ENCODE measurements at regions not wholly inside any gene's neighbourhood (a gene's known extent, or its start where the extent isn't known, plus 50 kb on each side); places are given as distances from the start of the nearest gene placed in this dataset.
A peak's percentile ranks its signal among the peaks of the same experiment; 100 is the strongest.

- no peak for DNase-seq
Measured at GRCh38 chr7:17689361-17689902, 250.9 kb downstream of the SNX13 start.

GRCh38 chr7:17690030-17690429 lies 250.3 kb downstream of the SNX13 start:
- H3K36me3 ChIP-seq = no peaks in the 10 kb centered on the region
- TF ChIP-seq, protein P1, sequence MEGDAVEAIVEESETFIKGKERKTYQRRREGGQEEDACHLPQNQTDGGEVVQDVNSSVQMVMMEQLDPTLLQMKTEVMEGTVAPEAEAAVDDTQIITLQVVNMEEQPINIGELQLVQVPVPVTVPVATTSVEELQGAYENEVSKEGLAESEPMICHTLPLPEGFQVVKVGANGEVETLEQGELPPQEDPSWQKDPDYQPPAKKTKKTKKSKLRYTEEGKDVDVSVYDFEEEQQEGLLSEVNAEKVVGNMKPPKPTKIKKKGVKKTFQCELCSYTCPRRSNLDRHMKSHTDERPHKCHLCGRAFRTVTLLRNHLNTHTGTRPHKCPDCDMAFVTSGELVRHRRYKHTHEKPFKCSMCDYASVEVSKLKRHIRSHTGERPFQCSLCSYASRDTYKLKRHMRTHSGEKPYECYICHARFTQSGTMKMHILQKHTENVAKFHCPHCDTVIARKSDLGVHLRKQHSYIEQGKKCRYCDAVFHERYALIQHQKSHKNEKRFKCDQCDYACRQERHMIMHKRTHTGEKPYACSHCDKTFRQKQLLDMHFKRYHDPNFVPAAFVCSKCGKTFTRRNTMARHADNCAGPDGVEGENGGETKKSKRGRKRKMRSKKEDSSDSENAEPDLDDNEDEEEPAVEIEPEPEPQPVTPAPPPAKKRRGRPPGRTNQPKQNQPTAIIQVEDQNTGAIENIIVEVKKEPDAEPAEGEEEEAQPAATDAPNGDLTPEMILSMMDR (IDR thresholded peaks at IDR 0.05) = no peak
- no peak for DNase-seq
- H3K27me3 ChIP-seq = no peaks in the 10 kb centered on the region
- no peaks in the 10 kb centered on the region for H3K9me3 ChIP-seq
- intact Hi-C loops (cut with DNase I; ENCODE audit: low total_unique reads) = no loop called here
- H3K4me1 ChIP-seq = no peaks in the 10 kb centered on the region
- no peak overlapping the region for H3K27ac ChIP-seq
- H3K4me3 ChIP-seq = no peak overlapping the region

More at GRCh38 chr7:17689361-17689902, 250.9 kb downstream of the SNX13 start:
- Histone ChIP-seq H3K4me1 (peaks cover 0 to 3% (median 0%) of the 10 kb centered on the region in 4 donors), H3K27me3 (no peaks in the 10 kb centered on the region), H3K27ac (no peak overlapping the region), H3K36me3 (no peaks in the 10 kb centered on the region), H3K4me3 (no peak overlapping the region), H3K9me3 (no peaks in the 10 kb centered on the region)
- TF ChIP-seq, protein P1 (IDR thresholded peaks at IDR 0.05) = no peak
- intact Hi-C loops (cut with DNase I; ENCODE audit: low total_unique reads) = no loop called here

DNA sequence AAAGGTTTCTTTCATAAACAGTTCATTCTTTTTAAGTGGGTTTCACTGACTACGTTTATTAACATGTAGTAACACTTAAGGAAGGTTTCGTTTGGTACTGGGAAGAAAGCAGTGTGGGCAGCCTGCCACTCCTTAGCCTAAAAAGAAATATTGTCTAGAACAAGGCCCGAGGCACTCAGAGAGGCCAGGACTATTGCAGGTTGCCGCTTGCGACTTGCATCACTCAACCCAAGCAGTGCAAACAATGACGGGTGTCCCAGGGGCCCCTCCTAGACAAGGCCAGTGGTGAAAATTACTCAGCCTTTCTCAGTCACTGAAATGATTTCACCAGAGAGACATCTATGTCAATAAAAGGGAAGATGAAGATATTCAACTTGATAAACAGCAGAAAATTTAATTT lies 243.9 kb downstream of the SNX13 start:
- Histone ChIP-seq H3K27ac (no peak overlapping the region), H3K36me3 (no peaks in the 10 kb centered on the region), H3K4me3 (no peak overlapping the region), H3K9me3 (peaks cover 0 to 25% (median 11%) of the 10 kb centered on the region in 3 donors), H3K4me1 (no peaks in the 10 kb centered on the region), H3K27me3 (no peaks in the 10 kb centered on the region)
- TF ChIP-seq, protein P1 (IDR thresholded peaks at IDR 0.05) = no peak
- peak; percentile 81 to 86 for DNase-seq
- intact Hi-C loops (cut with DNase I; ENCODE audit: low total_unique reads) = no loop called here

GRCh38 chr7:17697128-17697881 lies 243.0 kb downstream of the SNX13 start:
- no peaks in the 10 kb centered on the region for H3K36me3 ChIP-seq
- DNase-seq = no peak
- no peak overlapping the region for H3K4me3 ChIP-seq
- H3K9me3 ChIP-seq = peaks cover 0 to 25% (median 11%) of the 10 kb centered on the region in 3 donors
- H3K4me1 ChIP-seq = no peaks in the 10 kb centered on the region
- H3K27me3 ChIP-seq = no peaks in the 10 kb centered on the region
- TF ChIP-seq, protein P1 (IDR thresholded peaks at IDR 0.05) = no peak
- no peak overlapping the region for H3K27ac ChIP-seq
- intact Hi-C loops (cut with DNase I; ENCODE audit: low total_unique reads) = no loop called here

DNA sequence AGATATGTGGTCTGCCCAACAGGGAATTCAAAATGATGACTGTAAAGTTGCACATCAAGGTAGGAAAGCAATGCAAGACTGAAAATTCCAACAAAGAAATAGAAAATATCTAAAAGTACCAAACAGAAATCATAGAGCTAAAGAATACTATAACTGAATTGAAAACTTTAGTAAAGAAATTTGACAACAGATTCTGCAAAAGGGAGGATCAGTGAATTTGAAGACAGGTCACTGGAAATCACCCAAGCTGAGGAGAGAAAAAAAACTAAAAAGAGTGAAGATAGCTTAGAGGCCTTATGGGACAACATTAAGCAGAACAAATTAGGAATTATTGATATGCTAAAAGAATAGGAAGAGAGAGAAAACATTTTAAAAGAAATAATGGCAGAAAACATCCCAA lies 240.6 kb downstream of the SNX13 start:
- Histone ChIP-seq H3K27me3 (no peaks in the 10 kb centered on the region), H3K4me3 (no peak overlapping the region), H3K36me3 (no peaks in the 10 kb centered on the region), H3K4me1 (no peaks in the 10 kb centered on the region), H3K9me3 (peaks cover 0 to 25% (median 11%) of the 10 kb centered on the region in 3 donors), H3K27ac (no peak overlapping the region)
- DNase-seq = no peak
- intact Hi-C loops (cut with DNase I; ENCODE audit: low total_unique reads) = no loop called here
- TF ChIP-seq, protein P1 (IDR thresholded peaks at IDR 0.05) = no peak

All from tibial artery (tissue), 4 donors.